ENCODE measurements at regions not wholly inside any gene's neighbourhood (a gene's known extent, or its start where the extent isn't known, plus 50 kb on each side); places are given as distances from the start of the nearest gene placed in this dataset.

- TF ChIP-seq CTCF (IDR thresholded peaks at IDR 0.05) (no peak), POLR2A (IDR thresholded peaks at IDR 0.05) (no peak)
Measured at GRCh38 chr3:103906808-103907207, 1459.9 kb upstream of the ALCAM start.
